Lower lobe of right lung (tissue), 2 donors: ENCODE measurements at regions not wholly inside any gene's neighbourhood (a gene's known extent, or its start where the extent isn't known, plus 50 kb on each side); places are given as distances from the start of the nearest gene placed in this dataset.
A peak's percentile ranks its signal among the peaks of the same experiment; 100 is the strongest.

Experiments used
- ATAC-seq, 2 donors: fragments of 200-7000 bp; cut with Tn5 transposase; one replicate each; pipeline ENCODE4 v1.9.1; 2020 to 2022; ENCODE audit warnings: mild to moderate bottlenecking in 2 of 2, moderate library complexity in 2 of 2
- DNase-seq: peaks from one replicate; pipeline ENCODE4 v3.0.0-alpha.2; 2020
- H3K27ac ChIP-seq: fragments of 200-600 bp; one replicate; pipeline ENCODE4 v1.8.0; 2022
- H3K27me3 ChIP-seq: fragments of 200-600 bp; one replicate; pipeline ENCODE4 v1.8.0; 2022; ENCODE audit warnings: low read depth
- H3K36me3 ChIP-seq: fragments of 200-600 bp; one replicate; pipeline ENCODE4 v1.8.0; 2022; ENCODE audit warnings: mild to moderate bottlenecking
- H3K4me1 ChIP-seq: fragments of 200-600 bp; one replicate; pipeline ENCODE4 v1.8.0; 2022
- H3K4me3 ChIP-seq: fragments of 200-600 bp; one replicate; pipeline ENCODE4 v1.8.0; 2022; ENCODE audit warnings: mild to moderate bottlenecking
- H3K9me3 ChIP-seq: fragments of 200-600 bp; one replicate; pipeline ENCODE4 v1.8.0; 2022
- CTCF ChIP-seq: fragments of 200-600 bp; IDR thresholded peaks from one replicate; pipeline ENCODE4 v1.8.0; 2022; ENCODE audit warnings: antibody characterized with exemption, mild to moderate bottlenecking
- intact Hi-C: fragments of 100-400 bp; cut with DNase I; formaldehyde crosslinking; loops from one replicate; pipeline ENCODE4 v1.11.0; 2022
- donor health status: DM: no; HTN: yes; CAD: no; lungs with severe emphysema.

GRCh38 chr5:167684251-167684650 lies 607.2 kb upstream of the WWC1 start:
- Histone ChIP-seq H3K4me3 (no peak overlapping the region), H3K4me1 (no peaks in the 10 kb centered on the region), H3K27me3 (no peaks in the 10 kb centered on the region), H3K27ac (no peak overlapping the region), H3K9me3 (no peaks in the 10 kb centered on the region), H3K36me3 (no peaks in the 10 kb centered on the region)
- ATAC-seq (no peak), DNase-seq (no peak)
- no peak for TF ChIP-seq CTCF
- intact Hi-C loops, result no loop called here

GRCh38 chr5:167688341-167689130 lies 602.9 kb upstream of the WWC1 start:
- Histone ChIP-seq H3K9me3 (no peaks in the 10 kb centered on the region), H3K4me1 (no peaks in the 10 kb centered on the region), H3K27me3 (no peaks in the 10 kb centered on the region), H3K27ac (no peak overlapping the region), H3K4me3 (no peak overlapping the region), H3K36me3 (no peaks in the 10 kb centered on the region)
- DNase-seq, result no peak
- TF ChIP-seq CTCF, result no peak
- ATAC-seq, result no peak
- intact Hi-C loops, result no loop called here

GRCh38 chr5:167694325-167695147 lies 596.9 kb upstream of the WWC1 start:
- Histone ChIP-seq H3K9me3 (no peaks in the 10 kb centered on the region), H3K36me3 (no peaks in the 10 kb centered on the region), H3K27ac (no peak overlapping the region), H3K4me3 (no peak overlapping the region), H3K27me3 (no peaks in the 10 kb centered on the region), H3K4me1 (no peaks in the 10 kb centered on the region)
- DNase-seq (no peak), ATAC-seq (no peak)
- no peak for TF ChIP-seq CTCF
- intact Hi-C loops, result no loop called here

GRCh38 chr5:167696558-167697314 lies 594.7 kb upstream of the WWC1 start:
- H3K4me3 ChIP-seq, result no peak overlapping the region
- no peaks in the 10 kb centered on the region for H3K4me1 ChIP-seq
- no peak for ATAC-seq
- TF ChIP-seq CTCF, result no peak
- DNase-seq, result no peak
- no peaks in the 10 kb centered on the region for H3K36me3 ChIP-seq
- H3K27ac ChIP-seq, result no peak overlapping the region
- H3K9me3 ChIP-seq, result no peaks in the 10 kb centered on the region
- H3K27me3 ChIP-seq, result no peaks in the 10 kb centered on the region
- intact Hi-C loops, result no loop called here

- TF ChIP-seq CTCF, result no peak
- no peaks in the 10 kb centered on the region for H3K27me3 ChIP-seq
- H3K36me3 ChIP-seq, result no peaks in the 10 kb centered on the region
- H3K4me1 ChIP-seq, result no peaks in the 10 kb centered on the region
- no peak overlapping the region for H3K27ac ChIP-seq
- peak; percentile 84 to 96 for ATAC-seq
- H3K9me3 ChIP-seq, result no peaks in the 10 kb centered on the region
- DNase-seq, result no peak
- intact Hi-C loops, result no loop called here
- H3K4me3 ChIP-seq, result no peak overlapping the region
Measured at GRCh38 chr5:167699432-167699831, 592.0 kb upstream of the WWC1 start.
